Adrenal gland (tissue), 5 donors: ENCODE measurements at regions not wholly inside any gene's neighbourhood (a gene's known extent, or its start where the extent isn't known, plus 50 kb on each side); places are given as distances from the start of the nearest gene placed in this dataset.

ENCODE experiments used
- CTCF ChIP-seq, 6 experiments: fragments of 450-650 bp in 4 of 6; fragments of 200-600 bp in 2 of 6; sonication (generic) in 1 of 6; IDR thresholded peaks; 1 replicate in 5 of 6; 2 replicates in 1 of 6; pipeline versions ENCODE4 v1.5.1 to v1.8.0; 2016 to 2021; ENCODE audit warnings: antibody characterized with exemption in 6 of 6, mild to moderate bottlenecking in 2 of 6, moderate library complexity in 1 of 6
- POLR2A ChIP-seq, 2 donors: fragments of 450-650 bp; IDR thresholded peaks; one replicate each; pipeline ENCODE4 v1.6.1; 2017; ENCODE audit warnings: antibody characterized with exemption in 2 of 2, mild to moderate bottlenecking in 2 of 2, moderate library complexity in 1 of 2
- donor health status: DM: no; HTN: no; CAD: no.

- TF ChIP-seq POLR2A (IDR thresholded peaks at IDR 0.05): no peak
- TF ChIP-seq CTCF (IDR thresholded peaks at IDR 0.05): no peak
Measured at GRCh38 chr10:4569151-4569550, 256.9 kb upstream of the AKR1E2 start.
